K562 (cell line): ENCODE measurements at regions not wholly inside any gene's neighbourhood (a gene's known extent, or its start where the extent isn't known, plus 50 kb on each side); places are given as distances from the start of the nearest gene placed in this dataset.

ENCODE experiments used
- ATAC-seq: fragments of 200-7000 bp; cut with Tn5 transposase; 3 replicates; pipeline ENCODE4 v1.9.1; 2020; ENCODE audit warnings: moderate library complexity
- BruUV-seq: library from RNA; stranded (reverse); fragments of 400-500 nt; replicated peaks from 2 replicates; lab custom pipeline; 2021; lab: Mats Ljungman, UMichigan
- CTCF ChIA-PET: fragments of 300-600 bp; formaldehyde crosslinking; extraction: SDS; loops from one replicate; lab custom pipeline; 2021; ENCODE audit warnings: low intra/inter-chr PET ratio; lab: Yijun Ruan, JAX
- POLR2A ChIA-PET: fragments of 300-600, 350-650 bp; sonication (Branson Sonifier 250); formaldehyde crosslinking; extraction: SDS; loops from one replicate; lab custom pipeline; 2021; ENCODE audit warnings: antibody characterized with exemption, inconsistent platforms; lab: Yijun Ruan, JAX
- DNase-seq, 4 experiments: peaks; one replicate each; pipeline versions ENCODE4 v3.0.0 to v3.0.0-alpha.2; 2011 to 2018; ENCODE audit warnings: low spot score in 3 of 4, mixed read lengths in 3 of 4; ENCODE audit errors: extremely low read depth in 1 of 4
- FAIRE-seq: peaks from 2 replicates; lab custom pipeline; 2011; peaks lifted over from hg19 to GRCh38; lab: Jason Lieb, UNC
- H2AFZ ChIP-seq: 2 replicates; pipeline ENCODE4 v1.6.0; 2011; ENCODE audit warnings: low read depth, low read length, control low read depth, inconsistent platforms
- H3K27ac ChIP-seq: fragments of 200-600 bp; 3 replicates; pipeline ENCODE4 v1.8.0; 2011; ENCODE audit warnings: low read depth, mild to moderate bottlenecking, control low read depth, inconsistent platforms, low read length, moderate library complexity, mixed read lengths; ENCODE audit errors: extremely low read depth
- H3K27me3 ChIP-seq, 2 experiments: fragments of 300-600 bp in 1 of 2; 2 replicates in 1 of 2; 3 replicates in 1 of 2; pipeline versions ENCODE4 v1.6.0 to v1.8.0; 2011; ENCODE audit warnings: inconsistent platforms in 2 of 2, low read length in 2 of 2, mild to moderate bottlenecking in 1 of 2, mixed read lengths in 1 of 2, moderate library complexity in 1 of 2; ENCODE audit not compliant: control insufficient read depth in 2 of 2, insufficient read depth in 2 of 2
- H3K36me3 ChIP-seq: fragments of 300-600 bp; 3 replicates; pipeline ENCODE4 v1.8.0; 2011; ENCODE audit warnings: mild to moderate bottlenecking, low read length, inconsistent platforms; ENCODE audit not compliant: control insufficient read depth, insufficient read depth
- H3K4me1 ChIP-seq, 2 experiments: fragments of 200-600 bp in 1 of 2; replicated peaks in 1 of 2; 2 replicates in 1 of 2; 3 replicates in 1 of 2; pipeline versions ENCODE4 v1.5.1 to v1.8.0; 2011; ENCODE audit warnings: inconsistent platforms in 2 of 2, low read length in 2 of 2, mild to moderate bottlenecking in 1 of 2, mixed read lengths in 1 of 2, moderate library complexity in 1 of 2; ENCODE audit not compliant: control insufficient read depth in 2 of 2, insufficient read depth in 2 of 2
- H3K4me2 ChIP-seq: 2 replicates; pipeline ENCODE4 v1.6.1; 2011; ENCODE audit warnings: low read length, control low read depth, inconsistent platforms, mixed read lengths; ENCODE audit not compliant: insufficient read depth
- H3K4me3 ChIP-seq: fragments of 200-600 bp; sonication (generic), shearing (Covaris generic); 2 replicates; pipeline ENCODE4 v1.5.1; 2016; ENCODE audit warnings: control low read depth, inconsistent platforms
- H3K79me2 ChIP-seq: fragments of 200-600 bp; 3 replicates; pipeline ENCODE4 v1.8.0; 2011; ENCODE audit warnings: low read length, inconsistent platforms; ENCODE audit not compliant: control insufficient read depth, insufficient read depth
- H3K9ac ChIP-seq, 2 experiments: 2 replicates each; pipeline versions ENCODE4 v1.6.0 to v1.6.1; 2011; ENCODE audit warnings: low read depth in 2 of 2, low read length in 2 of 2, control low read depth in 1 of 2, inconsistent platforms in 1 of 2, mild to moderate bottlenecking in 1 of 2, mixed read lengths in 1 of 2; ENCODE audit not compliant: insufficient read depth in 1 of 2
- H3K9me1 ChIP-seq: one replicate; pipeline ENCODE4 v1.6.0; 2011; ENCODE audit warnings: inconsistent platforms, mild to moderate bottlenecking, low read length, moderate library complexity; ENCODE audit not compliant: control insufficient read depth, insufficient read depth
- H3K9me3 ChIP-seq: replicated peaks from 2 replicates; pipeline ENCODE4 v1.5.1; 2011; ENCODE audit warnings: low read depth, low read length, inconsistent platforms; ENCODE audit not compliant: control insufficient read depth, insufficient read depth
- H4K20me1 ChIP-seq: replicated peaks from 2 replicates; pipeline ENCODE4 v1.6.1; 2011; ENCODE audit warnings: low read length, inconsistent platforms, mixed read lengths; ENCODE audit not compliant: control insufficient read depth, insufficient read depth
- PTTG1 ChIP-seq: fragments of 450-650 bp; IDR thresholded peaks from 2 replicates; pipeline ENCODE4 v1.6.1; 2016; ENCODE audit warnings: low read depth, mild to moderate bottlenecking, missing genetic modification characterization, missing compliant biosample characterization
- WGBS: fragments of 100-300 bp; shearing (Covaris generic); methylation state at CpG from one replicate; pipeline ENCODE4 v1.1.6; 2016; ENCODE audit warnings: low coverage, mixed read lengths; ENCODE audit not compliant: insufficient coverage; ENCODE audit errors: missing lambda C conversion rate; 5-methylcytosine and 5-hydroxymethylcytosine counted together
- in situ Hi-C: fragments of 300-500 bp; cut with MboI; formaldehyde crosslinking; loops from 4 replicates; pipeline ENCODE4 v1.15.0; 2018; ENCODE audit warnings: inconsistent platforms, mixed read lengths
- intact Hi-C: fragments of 100-400 bp; cut with micrococcal nuclease; formaldehyde crosslinking; loops from 2 replicates; pipeline ENCODE4 v1.14.2; 2022
- TF ChIP-seq, protein P1 (sequence below), 3 experiments: fragments of 200-800 bp in 1 of 3; fragments of 250-450 bp in 1 of 3; fragments of 450-650 bp in 1 of 3; sonication (Bioruptor Pico) in 1 of 3; sonication (Bioruptor generic) in 1 of 3; formaldehyde crosslinking in 1 of 3; IDR thresholded peaks; 2 replicates each; pipeline versions ENCODE4 v1.6.1 to v1.8.0; 2016 to 2022; ENCODE audit warnings: mild to moderate bottlenecking in 2 of 3, missing genetic modification characterization in 2 of 3, missing compliant biosample characterization in 1 of 3, moderate library complexity in 1 of 3

DNA sequence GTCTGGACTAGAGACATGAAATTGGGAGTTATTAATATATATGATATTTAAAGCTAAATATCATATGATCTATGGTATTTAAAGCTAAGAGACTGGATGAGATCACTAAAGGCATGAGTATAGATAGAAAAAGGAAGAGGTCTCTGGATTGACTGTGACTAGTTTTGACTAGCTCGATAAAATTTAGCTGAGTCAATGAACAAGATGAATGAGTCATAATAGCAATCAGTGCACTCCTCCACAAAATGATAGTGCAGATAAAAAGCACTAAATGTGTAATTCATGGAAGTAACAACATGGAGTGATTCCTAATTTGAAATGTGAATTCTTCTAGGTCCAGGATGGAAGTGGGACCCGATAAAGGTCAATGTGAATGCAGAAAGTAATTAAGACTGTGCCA, 127.4 kb downstream of the PFDN4 start:
- H3K9me1 ChIP-seq = no peaks in the 10 kb centered on the region
- no peak for TF ChIP-seq PTTG1
- TF ChIP-seq, protein P1, sequence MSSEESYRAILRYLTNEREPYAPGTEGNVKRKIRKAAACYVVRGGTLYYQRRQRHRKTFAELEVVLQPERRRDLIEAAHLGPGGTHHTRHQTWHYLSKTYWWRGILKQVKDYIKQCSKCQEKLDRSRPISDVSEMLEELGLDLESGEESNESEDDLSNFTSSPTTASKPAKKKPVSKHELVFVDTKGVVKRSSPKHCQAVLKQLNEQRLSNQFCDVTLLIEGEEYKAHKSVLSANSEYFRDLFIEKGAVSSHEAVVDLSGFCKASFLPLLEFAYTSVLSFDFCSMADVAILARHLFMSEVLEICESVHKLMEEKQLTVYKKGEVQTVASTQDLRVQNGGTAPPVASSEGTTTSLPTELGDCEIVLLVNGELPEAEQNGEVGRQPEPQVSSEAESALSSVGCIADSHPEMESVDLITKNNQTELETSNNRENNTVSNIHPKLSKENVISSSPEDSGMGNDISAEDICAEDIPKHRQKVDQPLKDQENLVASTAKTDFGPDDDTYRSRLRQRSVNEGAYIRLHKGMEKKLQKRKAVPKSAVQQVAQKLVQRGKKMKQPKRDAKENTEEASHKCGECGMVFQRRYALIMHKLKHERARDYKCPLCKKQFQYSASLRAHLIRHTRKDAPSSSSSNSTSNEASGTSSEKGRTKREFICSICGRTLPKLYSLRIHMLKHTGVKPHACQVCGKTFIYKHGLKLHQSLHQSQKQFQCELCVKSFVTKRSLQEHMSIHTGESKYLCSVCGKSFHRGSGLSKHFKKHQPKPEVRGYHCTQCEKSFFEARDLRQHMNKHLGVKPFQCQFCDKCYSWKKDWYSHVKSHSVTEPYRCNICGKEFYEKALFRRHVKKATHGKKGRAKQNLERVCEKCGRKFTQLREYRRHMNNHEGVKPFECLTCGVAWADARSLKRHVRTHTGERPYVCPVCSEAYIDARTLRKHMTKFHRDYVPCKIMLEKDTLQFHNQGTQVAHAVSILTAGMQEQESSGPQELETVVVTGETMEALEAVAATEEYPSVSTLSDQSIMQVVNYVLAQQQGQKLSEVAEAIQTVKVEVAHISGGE (CRISPR knock-in tag; IDR thresholded peaks at IDR 0.05) = peak in 1 of 3 experiments; percentile 72; a peak in 2 of 6 replicates
- WGBS = 0% methylated on average over 2 of the region's 2 CpGs
- H3K4me2 ChIP-seq = no peak overlapping the region
- H3K79me2 ChIP-seq = no peaks in the 10 kb centered on the region
- FAIRE-seq (no peak), ATAC-seq (no peak), DNase-seq (no peak)
- BruUV-seq = no TSS peak
- no peaks in the 10 kb centered on the region for H3K27me3 ChIP-seq
- H3K4me1 ChIP-seq = no peaks in the 10 kb centered on the region
- in situ Hi-C loops (no loop called here), intact Hi-C loops (no loop called here)
- CTCF ChIA-PET = no interaction called here
- no peak overlapping the region for H2AFZ ChIP-seq
- POLR2A ChIA-PET = no interaction called here
- H4K20me1 ChIP-seq = no peaks in the 10 kb centered on the region
- H3K27ac ChIP-seq = no peak overlapping the region
- no peak overlapping the region for H3K9ac ChIP-seq
- H3K9me3 ChIP-seq = no peaks in the 10 kb centered on the region
- no peak overlapping the region for H3K4me3 ChIP-seq
- H3K36me3 ChIP-seq = no peaks in the 10 kb centered on the region
